WI38 (cell line): ENCODE measurements at regions not wholly inside any gene's neighbourhood (a gene's known extent, or its start where the extent isn't known, plus 50 kb on each side); places are given as distances from the start of the nearest gene placed in this dataset.
"Not testable (repeated sequence)": the region's sequence is repeated elsewhere in the genome, so short reads cannot be mapped to it uniquely, and the experiment has no call there.

ENCODE experiments used
- H3K4me3 ChIP-seq: 2 replicates; pipeline ENCODE4 v1.5.1; 2011; ENCODE audit warnings: low read depth, mild to moderate bottlenecking, control low read depth, low read length
- TF ChIP-seq, protein P1 (sequence below): IDR thresholded peaks from 2 replicates; pipeline ENCODE4 v1.5.1; 2012; ENCODE audit warnings: low read depth, mild to moderate bottlenecking, control low read depth, low read length

GRCh38 chr5:102154791-102155605, 141.1 kb downstream of the SLCO4C1 start:
- not testable (repeated sequence) for H3K4me3 ChIP-seq

GRCh38 chr5:102154291-102154690, 141.8 kb downstream of the SLCO4C1 start:
- TF ChIP-seq, protein P1, sequence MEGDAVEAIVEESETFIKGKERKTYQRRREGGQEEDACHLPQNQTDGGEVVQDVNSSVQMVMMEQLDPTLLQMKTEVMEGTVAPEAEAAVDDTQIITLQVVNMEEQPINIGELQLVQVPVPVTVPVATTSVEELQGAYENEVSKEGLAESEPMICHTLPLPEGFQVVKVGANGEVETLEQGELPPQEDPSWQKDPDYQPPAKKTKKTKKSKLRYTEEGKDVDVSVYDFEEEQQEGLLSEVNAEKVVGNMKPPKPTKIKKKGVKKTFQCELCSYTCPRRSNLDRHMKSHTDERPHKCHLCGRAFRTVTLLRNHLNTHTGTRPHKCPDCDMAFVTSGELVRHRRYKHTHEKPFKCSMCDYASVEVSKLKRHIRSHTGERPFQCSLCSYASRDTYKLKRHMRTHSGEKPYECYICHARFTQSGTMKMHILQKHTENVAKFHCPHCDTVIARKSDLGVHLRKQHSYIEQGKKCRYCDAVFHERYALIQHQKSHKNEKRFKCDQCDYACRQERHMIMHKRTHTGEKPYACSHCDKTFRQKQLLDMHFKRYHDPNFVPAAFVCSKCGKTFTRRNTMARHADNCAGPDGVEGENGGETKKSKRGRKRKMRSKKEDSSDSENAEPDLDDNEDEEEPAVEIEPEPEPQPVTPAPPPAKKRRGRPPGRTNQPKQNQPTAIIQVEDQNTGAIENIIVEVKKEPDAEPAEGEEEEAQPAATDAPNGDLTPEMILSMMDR: no peak
- no peak overlapping the region for H3K4me3 ChIP-seq

GRCh38 chr5:102153003-102153759, 142.9 kb downstream of the SLCO4C1 start:
- no peak overlapping the region for H3K4me3 ChIP-seq
- TF ChIP-seq, protein P1: no peak

GRCh38 chr5:102139029-102139428, 157.1 kb downstream of the SLCO4C1 start:
- TF ChIP-seq, protein P1: no peak

DNA sequence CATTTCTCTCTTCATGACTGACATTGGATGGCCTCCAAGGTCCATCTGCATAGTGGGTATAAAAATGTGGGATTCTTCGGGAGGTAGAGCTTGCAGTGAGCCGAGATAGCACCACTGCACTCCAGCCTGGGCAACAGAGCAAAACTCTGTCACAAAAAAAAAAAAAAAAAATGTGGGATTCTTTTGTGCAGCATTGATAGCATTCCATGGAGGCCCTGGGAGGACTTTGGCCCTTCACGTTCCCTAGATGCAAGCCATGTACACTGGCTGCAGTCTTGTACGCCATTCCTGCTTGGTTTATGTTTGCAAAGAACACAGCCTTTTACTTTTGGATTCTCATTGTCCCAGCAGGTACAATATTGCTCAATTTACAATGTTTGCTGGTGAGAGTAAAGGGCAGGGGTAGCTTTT, 157.8 kb downstream of the SLCO4C1 start:
- TF ChIP-seq, protein P1: no peak
- no peak overlapping the region for H3K4me3 ChIP-seq

More at GRCh38 chr5:102139029-102139428, 157.1 kb downstream of the SLCO4C1 start:
- H3K4me3 ChIP-seq: no peak overlapping the region

DNA sequence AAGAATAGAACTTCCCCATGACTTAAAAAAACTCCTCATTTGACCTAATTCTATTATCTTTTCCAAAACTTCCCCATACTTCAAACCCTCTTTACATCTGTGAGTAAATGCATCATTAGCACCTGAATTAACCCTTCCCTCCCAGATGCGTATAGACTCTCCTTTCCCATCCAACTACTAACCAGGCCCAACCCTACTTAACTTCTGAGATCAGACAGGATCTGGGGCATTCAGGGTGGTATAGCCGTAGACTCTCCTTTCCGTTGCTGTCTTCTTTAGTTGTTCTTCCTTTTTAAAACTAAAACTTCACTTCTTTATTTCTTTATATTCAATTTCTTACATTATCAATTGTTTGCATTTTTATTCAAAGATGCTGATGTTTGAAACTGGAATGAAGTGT, 165.2 kb downstream of the SLCO4C1 start:
- TF ChIP-seq, protein P1: no peak
- H3K4me3 ChIP-seq: no peak overlapping the region

DNA sequence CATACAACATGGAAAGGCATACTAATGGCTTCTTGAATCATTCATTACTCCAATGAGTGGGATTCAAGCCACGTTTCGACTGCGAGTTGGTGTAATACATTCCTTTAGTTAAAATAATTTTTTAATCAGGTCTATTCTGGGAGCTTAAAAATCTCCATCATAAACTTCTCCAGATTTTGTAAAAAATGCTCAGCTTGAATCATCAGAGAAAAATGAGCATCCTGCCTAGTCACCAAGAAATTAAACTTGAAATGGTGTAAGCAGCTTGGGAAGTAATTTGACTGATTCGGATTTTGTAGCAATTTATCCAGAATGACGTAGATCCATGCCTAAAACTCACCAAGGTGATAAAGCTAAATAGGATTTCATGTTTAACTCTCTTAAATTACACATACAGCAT, 165.7 kb downstream of the SLCO4C1 start:
- TF ChIP-seq, protein P1: no peak
- H3K4me3 ChIP-seq: no peak overlapping the region
